Right lobe of liver (tissue), 4 donors: ENCODE measurements at regions not wholly inside any gene's neighbourhood (a gene's known extent, or its start where the extent isn't known, plus 50 kb on each side); places are given as distances from the start of the nearest gene placed in this dataset.

Experiments
- POLR2A ChIP-seq: fragments of 450-650 bp; IDR thresholded peaks from one replicate; pipeline ENCODE4 v1.6.1; 2017; ENCODE audit warnings: antibody characterized with exemption, mild to moderate bottlenecking
- TF ChIP-seq, protein P1 (sequence below), 4 donors: fragments of 200-600 bp in 3 of 4; fragments of 450-650 bp in 1 of 4; IDR thresholded peaks; one replicate each; pipeline versions ENCODE4 v1.5.1 to v1.8.0; 2016 to 2022; ENCODE audit warnings: antibody characterized with exemption in 4 of 4, mild to moderate bottlenecking in 2 of 4
- donor health status: DM: no; HTN: no; CAD: no.
- donor health status: DM: no; HTN: no; CAD: no.
- donor health status: DM: no; HTN: yes; CAD: no.

DNA sequence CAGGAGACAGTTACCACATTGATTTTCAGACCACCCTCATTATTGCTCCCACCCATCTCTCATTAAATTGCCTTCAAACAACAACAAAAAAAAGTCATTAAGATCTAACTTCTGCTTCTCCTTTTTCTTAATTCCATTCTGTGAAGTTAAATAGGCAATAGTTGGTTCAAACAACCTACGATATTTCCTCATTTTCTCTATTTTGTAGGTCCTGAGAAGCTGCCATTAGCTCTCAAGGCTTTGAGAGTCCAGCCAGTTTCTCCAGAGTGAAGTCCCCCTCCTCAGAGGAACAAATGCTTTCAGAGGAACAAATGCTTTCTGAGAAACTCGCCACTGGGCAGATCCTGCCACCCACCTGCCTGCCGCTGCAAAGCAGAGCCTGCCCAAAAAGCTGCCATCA is 125.6 kb downstream of the ETS2 start:
- no peak for TF ChIP-seq POLR2A
- TF ChIP-seq, protein P1, sequence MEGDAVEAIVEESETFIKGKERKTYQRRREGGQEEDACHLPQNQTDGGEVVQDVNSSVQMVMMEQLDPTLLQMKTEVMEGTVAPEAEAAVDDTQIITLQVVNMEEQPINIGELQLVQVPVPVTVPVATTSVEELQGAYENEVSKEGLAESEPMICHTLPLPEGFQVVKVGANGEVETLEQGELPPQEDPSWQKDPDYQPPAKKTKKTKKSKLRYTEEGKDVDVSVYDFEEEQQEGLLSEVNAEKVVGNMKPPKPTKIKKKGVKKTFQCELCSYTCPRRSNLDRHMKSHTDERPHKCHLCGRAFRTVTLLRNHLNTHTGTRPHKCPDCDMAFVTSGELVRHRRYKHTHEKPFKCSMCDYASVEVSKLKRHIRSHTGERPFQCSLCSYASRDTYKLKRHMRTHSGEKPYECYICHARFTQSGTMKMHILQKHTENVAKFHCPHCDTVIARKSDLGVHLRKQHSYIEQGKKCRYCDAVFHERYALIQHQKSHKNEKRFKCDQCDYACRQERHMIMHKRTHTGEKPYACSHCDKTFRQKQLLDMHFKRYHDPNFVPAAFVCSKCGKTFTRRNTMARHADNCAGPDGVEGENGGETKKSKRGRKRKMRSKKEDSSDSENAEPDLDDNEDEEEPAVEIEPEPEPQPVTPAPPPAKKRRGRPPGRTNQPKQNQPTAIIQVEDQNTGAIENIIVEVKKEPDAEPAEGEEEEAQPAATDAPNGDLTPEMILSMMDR (IDR thresholded peaks at IDR 0.05), result no peak
